OCI-LY1 (cell line): ENCODE measurements at regions not wholly inside any gene's neighbourhood (a gene's known extent, or its start where the extent isn't known, plus 50 kb on each side); places are given as distances from the start of the nearest gene placed in this dataset.

Experiments used
- H2AFZ ChIP-seq: fragments of 200-600 bp; sonication (generic), shearing (Covaris generic); 2 replicates; pipeline ENCODE4 v1.6.0; 2014; ENCODE audit warnings: antibody characterized with exemption, mild to moderate bottlenecking, low read length
- H3F3A ChIP-seq: fragments of 200-600 bp; sonication (generic), shearing (Covaris generic); 2 replicates; pipeline ENCODE4 v1.6.0; 2014; ENCODE audit warnings: mild to moderate bottlenecking, antibody characterized with exemption, low read length, moderate library complexity; ENCODE audit not compliant: insufficient read depth
- H3K27ac ChIP-seq: fragments of 200-600 bp; sonication (generic); 2 replicates; pipeline ENCODE4 v1.5.1; 2014; ENCODE audit warnings: low read length, mixed run types, mild to moderate bottlenecking, low read depth; ENCODE audit not compliant: poor library complexity, severe bottlenecking
- H3K27me3 ChIP-seq: fragments of 200-600 bp; sonication (generic); 2 replicates; pipeline ENCODE4 v1.6.0; 2014; ENCODE audit warnings: antibody characterized with exemption, mild to moderate bottlenecking, low read length, moderate library complexity; ENCODE audit not compliant: insufficient read depth
- H3K36me3 ChIP-seq: fragments of 200-600 bp; sonication (generic); 2 replicates; pipeline ENCODE4 v1.6.1; 2014; ENCODE audit warnings: mild to moderate bottlenecking, antibody characterized with exemption, low read length, moderate library complexity, mixed read lengths; ENCODE audit not compliant: insufficient read depth
- H3K4me1 ChIP-seq: fragments of 200-600 bp; sonication (generic); 2 replicates; pipeline ENCODE4 v1.5.1; 2014; ENCODE audit warnings: mild to moderate bottlenecking, low read length, moderate library complexity; ENCODE audit not compliant: insufficient read depth, severe bottlenecking
- H3K4me2 ChIP-seq: fragments of 200-600 bp; sonication (generic), shearing (Covaris generic); 2 replicates; pipeline ENCODE4 v1.6.1; 2014; ENCODE audit warnings: low read length
- H3K4me3 ChIP-seq: fragments of 200-600 bp; sonication (generic); 2 replicates; pipeline ENCODE4 v1.5.1; 2014; ENCODE audit warnings: low read length, low read depth, mild to moderate bottlenecking, mixed read lengths; ENCODE audit not compliant: poor library complexity, severe bottlenecking
- H3K79me2 ChIP-seq: fragments of 200-600 bp; shearing (Covaris generic); 2 replicates; pipeline ENCODE4 v1.6.1; 2016; ENCODE audit warnings: mixed run types, low read length, mixed read lengths; ENCODE audit not compliant: insufficient read depth
- H3K9ac ChIP-seq: fragments of 200-600 bp; sonication (generic), shearing (Covaris generic); 2 replicates; pipeline ENCODE4 v1.6.1; 2014; ENCODE audit warnings: mild to moderate bottlenecking, low read length, mixed read lengths
- H3K9me2 ChIP-seq: fragments of 200-600 bp; sonication (generic), shearing (Covaris generic); 2 replicates; pipeline ENCODE4 v1.6.1; 2014; ENCODE audit warnings: low read depth, mild to moderate bottlenecking, low read length, mixed read lengths
- H3K9me3 ChIP-seq: fragments of 200-600 bp; shearing (Covaris generic); 2 replicates; pipeline ENCODE4 v1.6.1; 2014; ENCODE audit warnings: low read length, mixed read lengths
- H4K20me1 ChIP-seq: fragments of 200-600 bp; sonication (generic), shearing (Covaris generic); 2 replicates; pipeline ENCODE4 v1.6.0; 2016; ENCODE audit warnings: mild to moderate bottlenecking, low read length; ENCODE audit not compliant: insufficient read depth
- CTCF ChIP-seq: fragments of 200-600 bp; sonication (generic), shearing (Covaris generic); IDR thresholded peaks from 2 replicates; pipeline ENCODE4 v1.5.1; 2017; ENCODE audit warnings: mild to moderate bottlenecking, antibody characterized with exemption, low read length, moderate library complexity, mixed read lengths
- EZH2 ChIP-seq: fragments of 200-600 bp; sonication (generic), shearing (Covaris generic); IDR thresholded peaks from 2 replicates; pipeline ENCODE4 v1.8.0; 2017; ENCODE audit warnings: borderline replicate concordance, mixed run types, mild to moderate bottlenecking, antibody characterized with exemption, low read length, moderate library complexity, mixed read lengths

DNA sequence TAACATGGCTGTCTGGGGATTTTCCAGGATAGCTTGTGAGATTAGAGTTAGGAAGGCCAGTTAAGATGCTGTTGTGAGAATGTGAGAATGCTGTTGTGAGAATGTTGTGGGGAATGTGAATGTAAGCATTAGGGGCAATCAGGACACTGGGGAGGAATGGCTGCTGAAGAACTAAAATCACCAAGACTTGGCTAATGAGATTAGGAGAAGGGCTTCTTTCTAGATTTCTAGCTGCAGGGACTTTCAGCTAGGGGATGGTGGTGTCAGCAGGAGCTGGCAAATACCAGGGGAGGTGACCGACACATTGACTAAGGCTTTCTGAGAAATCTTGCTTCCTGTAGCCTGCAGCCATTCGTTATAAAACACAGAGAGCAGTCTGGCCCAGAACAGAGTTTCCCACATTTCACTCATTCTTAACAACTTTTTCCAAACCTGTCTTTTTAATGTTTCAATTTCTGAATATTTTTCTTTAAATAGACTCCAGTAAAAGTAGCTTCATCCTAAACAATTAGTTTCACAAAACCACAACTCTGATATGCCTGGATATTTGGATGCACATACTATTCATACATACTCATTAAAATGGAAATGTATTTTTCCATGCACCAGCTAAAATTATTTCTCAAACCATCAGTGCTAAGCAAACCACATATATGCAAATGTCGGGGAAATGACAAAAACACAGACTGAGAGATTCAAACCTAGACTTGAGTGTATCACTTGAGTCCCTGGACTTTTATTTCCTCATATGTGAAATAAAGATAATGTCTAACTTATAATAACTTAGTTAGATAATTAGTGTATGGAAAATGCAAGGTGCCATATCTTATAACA is 89.3 kb upstream of the TNC start:
- Histone ChIP-seq H3K27ac (no peak overlapping the region), H4K20me1 (no peaks in the 10 kb centered on the region), H2AFZ (no peak overlapping the region), H3K9me2 (no peaks in the 10 kb centered on the region), H3K4me3 (no peak overlapping the region), H3K36me3 (no peaks in the 10 kb centered on the region), H3K4me2 (no peak overlapping the region), H3K79me2 (no peaks in the 10 kb centered on the region), H3F3A (no peaks in the 10 kb centered on the region), H3K9ac (no peak overlapping the region), H3K9me3 (no peaks in the 10 kb centered on the region), H3K27me3 (no peaks in the 10 kb centered on the region), H3K4me1 (no peaks in the 10 kb centered on the region)
- TF ChIP-seq CTCF: no peak
- no peak for TF ChIP-seq EZH2

- no peaks in the 10 kb centered on the region for H3K27me3 ChIP-seq
These were observed 90.5 kb upstream of the TNC start for GRCh38 chr9:115208501-115208900.

GRCh38 chr9:115209601-115210306 is 91.8 kb upstream of the TNC start:
- Histone ChIP-seq H3K36me3 (no peaks in the 10 kb centered on the region), H3K9me3 (no peaks in the 10 kb centered on the region), H3F3A (no peaks in the 10 kb centered on the region), H3K9ac (no peak overlapping the region), H4K20me1 (no peaks in the 10 kb centered on the region), H3K27me3 (no peaks in the 10 kb centered on the region), H3K4me1 (no peaks in the 10 kb centered on the region), H3K4me3 (no peak overlapping the region), H3K4me2 (no peak overlapping the region), H3K79me2 (no peaks in the 10 kb centered on the region), H3K27ac (no peak overlapping the region), H2AFZ (no peak overlapping the region), H3K9me2 (no peaks in the 10 kb centered on the region)
- no peak for TF ChIP-seq CTCF
- no peak for TF ChIP-seq EZH2

More at GRCh38 chr9:115208501-115208900, 90.5 kb upstream of the TNC start:
- Histone ChIP-seq H3K9ac (no peak overlapping the region), H3F3A (no peaks in the 10 kb centered on the region), H4K20me1 (no peaks in the 10 kb centered on the region), H3K27ac (no peak overlapping the region), H2AFZ (no peak overlapping the region), H3K4me2 (no peak overlapping the region), H3K36me3 (no peaks in the 10 kb centered on the region), H3K9me3 (no peaks in the 10 kb centered on the region), H3K9me2 (no peaks in the 10 kb centered on the region), H3K4me1 (no peaks in the 10 kb centered on the region), H3K79me2 (no peaks in the 10 kb centered on the region), H3K4me3 (no peak overlapping the region)
- TF ChIP-seq EZH2: no peak
- no peak for TF ChIP-seq CTCF
